Neural cell (in vitro differentiated cells): ENCODE measurements at regions not wholly inside any gene's neighbourhood (a gene's known extent, or its start where the extent isn't known, plus 50 kb on each side); places are given as distances from the start of the nearest gene placed in this dataset.

Source experiments
- EP300 ChIP-seq: fragments of 450-650 bp; conservative IDR thresholded peaks from 2 replicates; pipeline ENCODE4 v1.6.1; 2014; ENCODE audit warnings: antibody characterized with exemption, mild to moderate bottlenecking, moderate library complexity; ENCODE audit not compliant: poor library complexity, severe bottlenecking
- EZH2 ChIP-seq: fragments of 200-600, 300-800 bp; shearing (Covaris generic), sonication (generic); IDR thresholded peaks from 2 replicates; pipeline ENCODE4 v1.6.1; 2014; ENCODE audit warnings: antibody characterized with exemption, low read length, borderline replicate concordance, mild to moderate bottlenecking; ENCODE audit not compliant: insufficient read depth, poor library complexity, severe bottlenecking
- MXI1 ChIP-seq: fragments of 450-650 bp; conservative IDR thresholded peaks from 2 replicates; pipeline ENCODE4 v1.6.1; 2014; ENCODE audit warnings: antibody characterized with exemption, mild to moderate bottlenecking; ENCODE audit not compliant: poor library complexity, severe bottlenecking
- POLR2AphosphoS5 ChIP-seq: IDR thresholded peaks from 2 replicates; pipeline ENCODE4 v1.6.1; 2012
- RAD21 ChIP-seq: fragments of 450-650 bp; conservative IDR thresholded peaks from 2 replicates; pipeline ENCODE4 v1.6.1; 2014; ENCODE audit warnings: antibody characterized with exemption, mild to moderate bottlenecking, moderate library complexity
- TF ChIP-seq, protein P1 (sequence below): fragments of 450-650 bp; IDR thresholded peaks from 2 replicates; pipeline ENCODE4 v1.5.1; 2014; ENCODE audit warnings: antibody characterized with exemption, mild to moderate bottlenecking, moderate library complexity; ENCODE audit not compliant: poor library complexity, severe bottlenecking

DNA sequence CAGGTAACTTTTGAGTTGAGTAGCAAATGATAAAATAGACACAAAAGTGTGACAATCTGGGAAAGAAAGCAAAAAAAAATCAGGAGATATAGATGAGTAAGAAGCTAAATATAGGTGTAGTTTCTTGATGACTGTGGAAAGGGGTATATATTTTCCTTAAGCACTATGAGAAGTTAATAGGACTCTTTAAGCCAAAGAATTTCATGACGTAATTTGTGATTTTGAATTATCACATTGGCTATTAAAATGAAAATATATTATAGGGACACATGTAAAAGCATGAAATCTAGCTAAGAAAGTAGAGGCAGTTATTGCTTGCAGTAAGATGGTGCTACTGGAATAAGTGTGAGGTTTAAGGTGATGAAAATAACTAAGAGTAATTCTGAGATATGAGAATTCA lies 759.1 kb downstream of the KCNT2 start:
- TF ChIP-seq, protein P1, sequence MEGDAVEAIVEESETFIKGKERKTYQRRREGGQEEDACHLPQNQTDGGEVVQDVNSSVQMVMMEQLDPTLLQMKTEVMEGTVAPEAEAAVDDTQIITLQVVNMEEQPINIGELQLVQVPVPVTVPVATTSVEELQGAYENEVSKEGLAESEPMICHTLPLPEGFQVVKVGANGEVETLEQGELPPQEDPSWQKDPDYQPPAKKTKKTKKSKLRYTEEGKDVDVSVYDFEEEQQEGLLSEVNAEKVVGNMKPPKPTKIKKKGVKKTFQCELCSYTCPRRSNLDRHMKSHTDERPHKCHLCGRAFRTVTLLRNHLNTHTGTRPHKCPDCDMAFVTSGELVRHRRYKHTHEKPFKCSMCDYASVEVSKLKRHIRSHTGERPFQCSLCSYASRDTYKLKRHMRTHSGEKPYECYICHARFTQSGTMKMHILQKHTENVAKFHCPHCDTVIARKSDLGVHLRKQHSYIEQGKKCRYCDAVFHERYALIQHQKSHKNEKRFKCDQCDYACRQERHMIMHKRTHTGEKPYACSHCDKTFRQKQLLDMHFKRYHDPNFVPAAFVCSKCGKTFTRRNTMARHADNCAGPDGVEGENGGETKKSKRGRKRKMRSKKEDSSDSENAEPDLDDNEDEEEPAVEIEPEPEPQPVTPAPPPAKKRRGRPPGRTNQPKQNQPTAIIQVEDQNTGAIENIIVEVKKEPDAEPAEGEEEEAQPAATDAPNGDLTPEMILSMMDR, result no peak
- TF ChIP-seq POLR2AphosphoS5, result no peak
- TF ChIP-seq EP300, result no peak
- no peak for TF ChIP-seq MXI1
- TF ChIP-seq RAD21, result no peak
- no peak for TF ChIP-seq EZH2
